ENCODE measurements at regions not wholly inside any gene's neighbourhood (a gene's known extent, or its start where the extent isn't known, plus 50 kb on each side); places are given as distances from the start of the nearest gene placed in this dataset.

DNA sequence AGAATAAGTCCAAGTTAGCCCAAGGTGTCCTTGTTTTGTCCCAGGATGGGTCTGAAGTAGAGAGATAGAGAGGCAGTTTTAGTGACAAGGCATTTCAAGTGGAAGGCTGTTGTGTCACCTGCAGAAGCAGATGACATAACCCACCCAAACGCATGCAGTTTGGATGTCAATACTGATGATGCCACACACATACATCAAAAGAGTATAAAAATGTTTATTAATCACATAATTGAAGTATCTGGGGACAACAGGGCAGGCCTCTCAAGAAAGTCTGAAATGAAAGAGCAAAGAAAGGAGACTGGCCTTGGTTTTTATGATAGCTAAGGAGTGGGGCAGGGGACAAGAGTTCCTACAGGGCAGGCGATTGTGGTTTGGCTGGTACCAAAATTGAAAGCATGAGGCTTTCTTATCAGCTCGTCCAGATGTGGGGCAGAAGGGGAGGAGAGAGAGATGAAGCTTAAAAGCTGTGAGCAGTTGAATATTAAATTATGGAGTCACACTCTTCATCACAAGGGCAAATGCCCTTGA lies 78.4 kb upstream of the TSPAN8 start (continued):
- TF ChIP-seq NR0B1 (IDR thresholded peaks at IDR 0.05; ENCODE audit: partially characterized antibody) = no peak
- TF ChIP-seq NR2F6 (CRISPR knock-in tag; IDR thresholded peaks at IDR 0.05) = no peak
- 0 out of 2 replicates have a peak, but pooled peaks have one; percentile 9 for TF ChIP-seq GABPA (tag; conservative IDR thresholded peaks at IDR 0.05; ENCODE audit: low read depth)
- TF ChIP-seq, protein P1, sequence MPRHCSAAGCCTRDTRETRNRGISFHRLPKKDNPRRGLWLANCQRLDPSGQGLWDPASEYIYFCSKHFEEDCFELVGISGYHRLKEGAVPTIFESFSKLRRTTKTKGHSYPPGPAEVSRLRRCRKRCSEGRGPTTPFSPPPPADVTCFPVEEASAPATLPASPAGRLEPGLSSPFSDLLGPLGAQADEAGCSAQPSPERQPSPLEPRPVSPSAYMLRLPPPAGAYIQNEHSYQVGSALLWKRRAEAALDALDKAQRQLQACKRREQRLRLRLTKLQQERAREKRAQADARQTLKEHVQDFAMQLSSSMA (CRISPR knock-in tag; IDR thresholded peaks at IDR 0.05) = no peak
- no peak for TF ChIP-seq THRAP3 (IDR thresholded peaks at IDR 0.05; ENCODE audit: borderline replicate concordance)
- no peak for TF ChIP-seq BRD4 (IDR thresholded peaks at IDR 0.05)
- TF ChIP-seq ASH1L (IDR thresholded peaks at IDR 0.05; ENCODE audit: borderline replicate concordance, low read depth, partially characterized antibody) = no peak
- TF ChIP-seq MAZ (CRISPR knock-in tag; conservative IDR thresholded peaks at IDR 0.05 in 1 of 2, IDR thresholded peaks at IDR 0.05 in 1 of 2) = 0 out of 4 replicates have a peak, but pooled peaks of 1 of the 2 experiments have one; percentile 30
- no peak for TF ChIP-seq ZSCAN29 (IDR thresholded peaks at IDR 0.05)
- TF ChIP-seq, protein P2, sequence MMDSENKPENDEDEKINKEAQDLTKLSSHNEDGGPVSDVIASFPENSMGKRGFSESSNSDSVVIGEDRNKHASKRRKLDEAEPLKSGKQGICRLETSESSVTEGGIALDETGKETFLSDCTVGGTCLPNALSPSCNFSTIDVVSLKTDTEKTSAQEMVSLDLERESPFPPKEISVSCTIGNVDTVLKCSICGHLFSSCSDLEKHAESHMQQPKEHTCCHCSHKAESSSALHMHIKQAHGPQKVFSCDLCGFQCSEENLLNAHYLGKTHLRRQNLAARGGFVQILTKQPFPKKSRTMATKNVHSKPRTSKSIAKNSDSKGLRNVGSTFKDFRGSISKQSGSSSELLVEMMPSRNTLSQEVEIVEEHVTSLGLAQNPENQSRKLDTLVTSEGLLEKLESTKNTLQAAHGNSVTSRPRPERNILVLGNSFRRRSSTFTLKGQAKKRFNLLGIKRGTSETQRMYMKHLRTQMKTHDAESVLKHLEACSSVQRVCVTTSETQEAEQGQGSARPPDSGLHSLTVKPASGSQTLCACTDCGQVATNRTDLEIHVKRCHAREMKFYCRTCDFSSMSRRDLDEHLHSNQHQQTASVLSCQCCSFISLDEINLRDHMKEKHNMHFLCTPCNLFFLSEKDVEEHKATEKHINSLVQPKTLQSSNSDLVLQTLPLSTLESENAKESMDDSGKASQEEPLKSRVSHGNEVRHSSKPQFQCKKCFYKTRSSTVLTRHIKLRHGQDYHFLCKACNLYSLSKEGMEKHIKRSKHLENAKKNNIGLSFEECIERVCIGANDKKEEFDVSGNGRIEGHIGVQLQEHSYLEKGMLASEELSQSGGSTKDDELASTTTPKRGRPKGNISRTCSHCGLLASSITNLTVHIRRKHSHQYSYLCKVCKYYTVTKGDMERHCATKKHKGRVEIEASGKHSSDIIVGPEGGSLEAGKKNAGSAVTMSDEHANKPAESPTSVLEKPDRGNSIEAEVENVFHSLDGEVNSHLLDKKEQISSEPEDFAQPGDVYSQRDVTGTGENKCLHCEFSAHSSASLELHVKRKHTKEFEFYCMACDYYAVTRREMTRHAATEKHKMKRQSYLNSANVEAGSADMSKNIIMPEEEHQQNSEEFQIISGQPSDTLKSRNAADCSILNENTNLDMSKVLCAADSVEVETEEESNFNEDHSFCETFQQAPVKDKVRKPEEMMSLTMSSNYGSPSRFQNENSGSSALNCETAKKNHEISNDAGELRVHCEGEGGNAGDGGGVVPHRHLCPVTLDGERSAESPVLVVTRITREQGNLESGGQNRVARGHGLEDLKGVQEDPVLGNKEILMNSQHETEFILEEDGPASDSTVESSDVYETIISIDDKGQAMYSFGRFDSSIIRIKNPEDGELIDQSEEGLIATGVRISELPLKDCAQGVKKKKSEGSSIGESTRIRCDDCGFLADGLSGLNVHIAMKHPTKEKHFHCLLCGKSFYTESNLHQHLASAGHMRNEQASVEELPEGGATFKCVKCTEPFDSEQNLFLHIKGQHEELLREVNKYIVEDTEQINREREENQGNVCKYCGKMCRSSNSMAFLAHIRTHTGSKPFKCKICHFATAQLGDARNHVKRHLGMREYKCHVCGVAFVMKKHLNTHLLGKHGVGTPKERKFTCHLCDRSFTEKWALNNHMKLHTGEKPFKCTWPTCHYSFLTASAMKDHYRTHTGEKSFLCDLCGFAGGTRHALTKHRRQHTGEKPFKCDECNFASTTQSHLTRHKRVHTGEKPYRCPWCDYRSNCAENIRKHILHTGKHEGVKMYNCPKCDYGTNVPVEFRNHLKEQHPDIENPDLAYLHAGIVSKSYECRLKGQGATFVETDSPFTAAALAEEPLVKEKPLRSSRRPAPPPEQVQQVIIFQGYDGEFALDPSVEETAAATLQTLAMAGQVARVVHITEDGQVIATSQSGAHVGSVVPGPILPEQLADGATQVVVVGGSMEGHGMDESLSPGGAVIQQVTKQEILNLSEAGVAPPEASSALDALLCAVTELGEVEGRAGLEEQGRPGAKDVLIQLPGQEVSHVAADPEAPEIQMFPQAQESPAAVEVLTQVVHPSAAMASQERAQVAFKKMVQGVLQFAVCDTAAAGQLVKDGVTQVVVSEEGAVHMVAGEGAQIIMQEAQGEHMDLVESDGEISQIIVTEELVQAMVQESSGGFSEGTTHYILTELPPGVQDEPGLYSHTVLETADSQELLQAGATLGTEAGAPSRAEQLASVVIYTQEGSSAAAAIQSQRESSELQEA (IDR thresholded peaks at IDR 0.05; ENCODE audit: low read depth) = peak; percentile 72; the same call in 1 of the 2 replicates
- no peak for TF ChIP-seq HDAC6 (IDR thresholded peaks at IDR 0.05; ENCODE audit: low read depth, low read length)
- no peak for TF ChIP-seq RFX1 (IDR thresholded peaks at IDR 0.05)
- TF ChIP-seq, protein P3, sequence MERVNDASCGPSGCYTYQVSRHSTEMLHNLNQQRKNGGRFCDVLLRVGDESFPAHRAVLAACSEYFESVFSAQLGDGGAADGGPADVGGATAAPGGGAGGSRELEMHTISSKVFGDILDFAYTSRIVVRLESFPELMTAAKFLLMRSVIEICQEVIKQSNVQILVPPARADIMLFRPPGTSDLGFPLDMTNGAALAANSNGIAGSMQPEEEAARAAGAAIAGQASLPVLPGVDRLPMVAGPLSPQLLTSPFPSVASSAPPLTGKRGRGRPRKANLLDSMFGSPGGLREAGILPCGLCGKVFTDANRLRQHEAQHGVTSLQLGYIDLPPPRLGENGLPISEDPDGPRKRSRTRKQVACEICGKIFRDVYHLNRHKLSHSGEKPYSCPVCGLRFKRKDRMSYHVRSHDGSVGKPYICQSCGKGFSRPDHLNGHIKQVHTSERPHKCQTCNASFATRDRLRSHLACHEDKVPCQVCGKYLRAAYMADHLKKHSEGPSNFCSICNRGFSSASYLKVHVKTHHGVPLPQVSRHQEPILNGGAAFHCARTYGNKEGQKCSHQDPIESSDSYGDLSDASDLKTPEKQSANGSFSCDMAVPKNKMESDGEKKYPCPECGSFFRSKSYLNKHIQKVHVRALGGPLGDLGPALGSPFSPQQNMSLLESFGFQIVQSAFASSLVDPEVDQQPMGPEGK (CRISPR knock-in tag; IDR thresholded peaks at IDR 0.05; ENCODE audit: borderline replicate concordance) = no peak
- no peak for TF ChIP-seq ZNF41 (CRISPR knock-in tag; conservative IDR thresholded peaks at IDR 0.05)
- TF ChIP-seq ZNF316 (IDR thresholded peaks at IDR 0.05) = peak; percentile 48; the same call in 1 of the 2 replicates
- TF ChIP-seq TCF7 (IDR thresholded peaks at IDR 0.05; ENCODE audit: borderline replicate concordance) = no peak
- TF ChIP-seq TEAD4 (IDR thresholded peaks at IDR 0.05; ENCODE audit: low read length) = peak; percentile 85
- no peak for TF ChIP-seq TEAD4 (CRISPR knock-in tag; IDR thresholded peaks at IDR 0.05; ENCODE audit: borderline replicate concordance)
